T-helper 22 cell (primary cell): ENCODE measurements at regions not wholly inside any gene's neighbourhood (a gene's known extent, or its start where the extent isn't known, plus 50 kb on each side); places are given as distances from the start of the nearest gene placed in this dataset.

Experiments
- DNase-seq: peaks from one replicate; pipeline ENCODE4 v3.0.0-alpha.2; 2020; ENCODE audit warnings: low read depth

DNA sequence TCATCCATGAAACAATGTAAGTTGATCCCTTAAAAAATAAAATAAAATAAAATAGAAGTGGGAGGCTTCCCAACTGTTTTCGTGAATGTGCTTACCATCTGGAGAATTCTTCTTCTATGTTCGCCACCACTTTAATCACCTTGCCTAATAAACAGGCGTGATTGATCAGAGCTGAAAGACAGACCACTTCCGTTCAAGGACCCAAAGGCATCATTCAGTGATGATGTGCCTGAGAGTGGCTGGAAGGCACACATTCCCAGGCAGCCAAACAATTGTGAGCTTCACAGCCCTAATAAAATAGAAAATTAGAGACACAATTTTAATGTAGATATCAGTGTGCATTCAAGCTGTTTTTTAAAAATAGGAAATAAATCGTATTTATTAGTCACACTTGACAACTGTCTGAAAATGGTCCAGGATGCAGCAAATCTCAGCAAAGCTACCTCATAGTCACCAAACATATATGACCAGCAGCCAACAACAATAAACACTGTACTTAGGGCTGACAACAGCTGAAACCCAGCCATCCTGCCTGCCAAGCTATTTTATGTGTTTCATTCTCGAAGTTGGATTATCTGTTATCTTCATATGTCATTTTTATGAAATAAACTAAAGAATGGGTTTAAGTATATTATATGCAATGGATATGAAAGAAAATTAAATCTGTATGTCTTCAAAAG is 163.2 kb upstream of the FAM9B start:
- DNase-seq = no peak

DNA sequence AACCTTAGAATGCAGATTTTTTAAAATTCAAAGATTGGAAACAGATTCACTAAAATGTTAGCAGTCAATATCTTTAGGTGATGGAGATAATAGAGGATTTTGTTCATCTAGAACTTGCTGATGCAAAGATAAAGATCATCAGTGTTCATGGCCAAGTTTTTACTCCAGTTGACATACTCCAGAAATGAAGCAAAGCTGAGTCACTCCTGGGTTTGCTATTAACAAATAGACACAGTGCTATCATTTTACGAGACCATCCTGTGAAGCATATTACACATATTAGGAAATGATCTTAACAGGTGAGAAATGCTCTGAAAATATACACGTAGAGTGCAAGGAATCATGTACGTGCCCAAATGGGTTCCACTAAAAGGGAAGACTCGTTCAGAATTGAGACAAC is 170.6 kb upstream of the FAM9B start:
- DNase-seq = no peak

DNA sequence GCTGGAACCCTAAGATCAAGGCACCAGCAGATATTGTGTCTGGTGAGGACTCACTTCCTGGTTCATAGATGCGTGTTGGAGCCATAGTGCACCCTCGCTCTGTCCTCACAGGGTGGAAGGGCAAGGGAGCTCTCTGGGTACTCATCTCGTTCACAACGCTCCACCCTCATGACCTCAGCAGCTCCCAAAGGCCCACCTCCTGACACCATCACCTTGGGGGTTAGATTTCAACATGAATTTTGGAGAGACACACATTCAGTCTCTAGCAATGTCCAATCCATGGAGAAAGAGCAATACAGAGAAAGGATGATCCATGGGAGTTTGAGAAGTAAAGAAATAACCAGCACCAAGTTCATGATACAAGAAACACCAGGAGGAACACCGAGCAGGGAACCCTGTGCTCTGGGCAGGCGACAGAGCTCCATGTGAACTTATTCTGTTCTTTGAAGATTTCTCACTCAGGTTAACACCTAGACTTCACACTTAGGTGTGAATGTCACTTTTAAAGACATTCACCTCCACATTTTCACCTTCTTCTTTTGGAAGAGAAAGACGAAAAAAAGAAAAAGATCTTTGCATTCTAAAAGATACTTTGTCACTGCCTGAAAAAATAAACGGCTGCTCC is 171.8 kb upstream of the FAM9B start:
- DNase-seq = no peak

DNA sequence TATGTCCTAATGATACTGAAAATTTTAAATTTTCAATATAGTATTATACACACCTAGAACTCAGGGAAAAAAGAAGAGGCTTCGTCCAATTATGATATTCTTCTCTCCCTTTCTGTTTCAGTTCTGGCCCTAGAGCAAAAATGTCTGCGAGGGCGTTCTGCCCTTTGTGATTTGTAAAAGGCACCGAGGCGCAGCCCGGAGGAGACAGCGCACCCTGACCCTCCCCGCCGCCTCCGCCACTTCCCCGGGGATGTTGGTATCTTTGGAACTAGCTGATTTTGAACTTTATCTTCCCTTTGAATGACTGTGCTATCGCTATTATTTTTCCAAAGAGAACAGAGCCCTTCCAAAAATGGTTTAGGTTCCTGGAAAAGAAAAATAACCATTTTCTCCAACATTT is 173.2 kb upstream of the FAM9B start:
- no peak for DNase-seq

DNA sequence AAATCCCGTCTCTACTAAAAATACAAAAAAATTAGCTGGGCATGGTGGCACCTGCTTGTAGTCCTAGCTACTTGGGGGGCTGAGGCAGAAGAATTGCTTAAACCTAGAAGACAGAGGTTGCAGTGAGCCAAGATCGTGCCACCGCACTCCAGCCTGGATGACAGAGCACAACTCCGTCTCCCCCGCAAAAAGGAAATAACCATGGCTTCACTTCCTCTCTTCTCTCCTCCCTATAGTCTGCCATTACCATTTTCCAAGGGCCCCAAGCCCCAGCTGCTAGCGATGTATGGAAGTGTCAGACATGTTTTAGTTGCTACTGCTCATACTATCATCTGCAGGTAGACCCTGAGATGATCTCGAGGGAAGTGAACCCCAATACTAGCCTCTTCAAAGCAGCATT is 177.3 kb upstream of the FAM9B start:
- DNase-seq = no peak

DNA sequence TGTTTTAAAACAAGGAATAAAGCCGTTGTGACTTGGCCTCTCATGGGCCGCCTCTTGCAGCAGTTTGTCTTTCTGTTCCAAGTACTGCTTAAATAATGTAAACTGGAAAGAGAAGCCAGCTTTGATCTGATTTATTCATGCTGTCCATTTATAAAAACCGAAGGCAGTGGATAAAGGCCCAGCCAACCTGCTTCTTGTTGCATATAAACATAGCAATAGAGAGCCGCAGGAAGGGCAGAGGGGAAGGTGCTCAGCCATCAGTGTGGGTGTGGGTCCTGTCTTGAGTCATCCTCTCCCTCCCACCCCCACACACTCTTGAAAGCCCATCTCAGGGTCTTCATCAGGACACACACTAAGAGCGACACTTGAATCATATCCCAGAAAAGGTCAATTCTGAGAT is 187.9 kb upstream of the FAM9B start:
- no peak for DNase-seq

DNA sequence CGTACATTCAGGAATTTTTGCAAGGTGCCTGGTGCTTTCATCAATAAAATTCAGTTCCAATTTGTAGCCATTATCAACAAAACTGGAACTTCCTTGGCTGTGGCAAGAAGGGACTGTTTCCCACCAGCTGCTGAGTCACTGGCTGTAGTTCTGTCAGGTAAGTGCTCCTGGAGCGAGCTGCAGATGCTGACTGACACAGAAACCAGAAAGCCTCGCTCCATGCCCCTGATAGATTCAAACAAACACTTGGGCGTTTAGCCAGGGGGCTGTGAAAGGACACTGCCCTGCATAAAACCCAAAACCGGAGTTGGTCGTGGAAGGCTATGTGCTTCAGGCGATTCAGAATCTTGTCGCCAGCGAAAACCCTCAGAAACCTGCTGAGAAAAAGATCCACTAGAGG is 188.4 kb upstream of the FAM9B start:
- DNase-seq = no peak

DNA sequence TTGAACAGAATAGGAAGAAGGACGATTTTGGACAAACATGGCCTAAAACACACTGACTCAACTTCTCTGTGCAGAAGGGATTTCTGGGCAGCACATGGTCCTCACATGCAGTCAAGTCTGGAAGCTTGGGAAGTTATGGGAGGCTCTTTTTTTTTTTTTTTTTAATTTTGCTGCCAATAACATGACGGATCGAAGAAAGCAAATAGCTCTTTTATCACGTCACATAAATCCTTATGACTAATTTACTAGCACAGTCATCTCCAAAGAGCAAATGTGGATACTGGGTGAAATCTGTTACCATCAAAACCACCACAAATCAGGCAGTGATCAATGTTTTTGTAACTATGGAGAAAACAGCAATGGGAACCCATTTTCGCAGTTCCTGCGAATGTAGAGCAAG is 193.3 kb upstream of the FAM9B start:
- no peak for DNase-seq

DNA sequence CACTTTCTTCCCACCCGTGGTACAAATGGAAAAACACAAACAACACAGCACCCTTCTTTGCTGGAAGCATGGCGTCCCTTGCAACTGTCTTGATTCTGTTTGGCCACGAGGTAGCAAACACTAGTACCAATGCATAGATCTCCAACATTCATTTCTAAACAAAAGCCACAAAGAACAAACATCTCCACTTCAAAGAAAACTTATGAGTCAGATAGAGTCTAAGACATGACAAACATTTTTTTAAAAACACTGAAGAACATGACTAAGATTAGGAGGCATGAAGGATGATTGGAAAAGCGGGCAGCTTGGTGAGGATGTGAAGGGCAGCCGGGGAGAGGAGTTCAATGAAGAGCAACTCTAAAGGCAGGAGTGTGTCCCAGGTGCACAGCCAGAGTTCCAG is 197.6 kb upstream of the FAM9B start:
- DNase-seq = no peak

DNA sequence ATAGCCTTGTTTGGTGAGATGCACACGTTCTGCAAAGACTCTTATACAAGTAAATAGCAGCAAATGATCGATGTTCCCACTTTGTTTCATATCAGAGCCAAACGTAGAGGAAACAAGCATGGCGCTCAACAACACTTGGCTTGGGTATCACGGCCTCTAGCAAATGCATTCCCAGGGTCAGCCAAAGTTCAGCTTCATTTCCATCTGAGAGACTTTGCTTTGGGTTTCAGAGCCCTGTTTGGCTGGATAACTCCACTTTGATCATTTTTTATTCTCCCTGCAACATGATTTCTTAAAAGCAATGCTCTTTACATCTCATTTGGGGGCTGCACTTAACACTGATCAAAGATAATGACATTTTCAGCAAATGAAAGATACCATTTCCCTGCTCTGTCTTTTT is 199.2 kb upstream of the FAM9B start:
- DNase-seq = no peak

DNA sequence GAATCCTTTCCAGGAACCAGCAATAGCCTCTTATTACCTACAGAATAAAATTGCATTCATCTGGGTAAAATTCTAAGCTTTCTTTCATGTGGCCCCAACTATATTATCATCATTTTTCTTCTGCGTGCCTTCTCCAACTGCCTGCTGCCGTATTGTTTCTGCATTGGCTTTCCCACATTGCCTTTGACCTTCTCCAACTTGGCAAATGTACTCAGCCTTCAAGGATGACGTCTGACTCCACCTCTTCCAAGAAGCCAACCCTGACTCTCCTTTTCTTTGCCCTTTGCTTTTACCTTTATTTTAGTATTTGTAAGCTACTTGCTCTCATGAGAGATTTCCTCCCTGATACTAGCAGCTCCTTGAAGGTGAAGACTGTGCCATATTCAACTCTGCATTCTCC is 200.4 kb upstream of the FAM9B start:
- no peak for DNase-seq

DNA sequence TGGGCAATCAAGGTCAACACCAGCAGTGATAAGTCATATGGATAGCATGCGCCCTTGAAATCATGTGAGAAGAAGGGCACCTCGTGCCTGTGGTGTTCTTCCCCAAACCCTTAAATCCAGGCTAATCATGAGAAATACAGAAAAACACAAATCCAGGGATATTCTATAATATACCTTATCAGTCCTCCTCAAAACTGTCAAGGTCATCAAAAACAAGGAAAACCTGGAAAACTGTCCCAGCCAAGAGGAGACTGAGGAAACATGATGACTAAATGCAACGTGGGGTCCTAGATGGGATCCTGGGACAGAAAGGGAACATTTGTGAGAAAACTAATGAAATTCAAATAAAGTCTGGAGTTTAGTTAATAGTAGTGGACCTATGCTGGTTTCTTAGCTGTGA is 201.8 kb upstream of the FAM9B start:
- no peak for DNase-seq

DNA sequence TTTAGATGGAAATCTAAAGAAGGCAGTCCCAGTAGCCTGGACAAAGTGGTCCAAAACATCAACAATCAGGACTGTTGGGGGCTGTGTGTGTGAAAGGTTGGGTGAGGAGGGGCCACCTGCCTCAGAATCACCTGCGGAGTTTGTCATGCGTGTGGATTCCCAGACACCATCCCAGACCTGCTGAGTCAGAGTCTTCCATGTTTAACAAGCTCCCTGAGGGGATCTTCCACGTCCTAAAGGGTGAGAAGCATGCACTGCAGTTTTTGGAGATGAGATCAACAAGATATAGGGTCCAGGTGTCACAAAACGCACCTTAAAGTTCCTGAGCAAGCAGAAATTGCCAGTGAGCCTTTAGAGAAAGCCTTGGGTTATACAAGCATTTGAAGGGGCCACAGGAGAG is 207.0 kb upstream of the FAM9B start:
- DNase-seq = no peak

DNA sequence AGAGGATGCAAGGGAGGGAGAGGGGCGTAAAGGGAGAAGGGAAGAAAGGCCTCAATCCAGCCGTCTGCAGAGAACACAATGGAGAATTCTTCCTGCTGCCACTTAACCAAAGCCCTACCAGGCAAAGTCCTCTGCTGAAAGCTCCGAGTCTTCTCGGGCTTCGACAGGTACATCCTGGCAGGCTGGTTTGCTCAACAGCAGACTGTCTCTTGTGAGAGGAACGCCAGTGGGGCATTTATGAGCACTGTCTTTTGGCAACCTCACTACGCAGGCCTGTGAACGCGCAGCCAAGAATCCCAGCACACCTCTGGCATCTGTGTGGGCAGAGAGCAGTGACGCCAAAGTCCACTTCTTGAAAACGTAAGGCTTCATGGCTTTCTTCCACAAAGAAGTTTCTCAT is 207.5 kb upstream of the FAM9B start:
- DNase-seq = no peak

DNA sequence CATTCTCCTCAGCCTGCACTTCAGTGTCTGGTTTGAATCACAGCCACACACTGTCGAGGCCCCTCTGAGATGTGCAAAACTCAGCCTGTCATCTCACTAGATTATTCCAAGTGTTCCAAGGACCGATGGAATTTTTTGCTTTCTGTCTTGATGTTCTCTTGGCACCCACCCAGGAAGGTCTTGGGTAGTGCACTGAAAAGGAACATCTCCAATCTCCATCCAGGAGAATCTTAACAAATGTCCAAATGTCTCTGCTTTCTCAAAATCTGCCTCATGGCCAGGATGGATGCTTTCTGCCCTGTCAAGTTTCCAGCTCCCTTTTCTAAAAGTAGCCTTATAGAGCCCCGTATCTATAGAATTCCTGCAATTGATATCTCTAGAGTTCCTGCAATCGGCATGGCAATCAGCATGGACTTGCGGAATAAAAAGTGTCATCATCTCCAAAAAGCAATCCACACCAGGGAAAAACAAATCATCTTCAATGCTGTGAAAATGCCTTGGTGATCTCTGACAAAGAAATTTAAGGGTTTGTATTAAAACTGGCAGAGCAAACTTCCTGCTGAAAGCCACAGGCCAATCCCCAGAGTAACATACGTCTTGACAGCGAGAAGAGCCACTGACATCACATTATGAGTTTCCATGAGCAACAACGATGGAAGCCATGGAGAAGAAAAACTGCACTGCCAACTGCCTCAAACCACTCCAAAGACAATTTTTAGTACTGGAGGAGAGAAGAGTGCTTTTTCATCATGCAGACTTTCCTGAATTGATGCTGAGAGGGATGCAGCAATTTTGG is 215.3 kb upstream of the FAM9B start:
- DNase-seq = no peak

DNA sequence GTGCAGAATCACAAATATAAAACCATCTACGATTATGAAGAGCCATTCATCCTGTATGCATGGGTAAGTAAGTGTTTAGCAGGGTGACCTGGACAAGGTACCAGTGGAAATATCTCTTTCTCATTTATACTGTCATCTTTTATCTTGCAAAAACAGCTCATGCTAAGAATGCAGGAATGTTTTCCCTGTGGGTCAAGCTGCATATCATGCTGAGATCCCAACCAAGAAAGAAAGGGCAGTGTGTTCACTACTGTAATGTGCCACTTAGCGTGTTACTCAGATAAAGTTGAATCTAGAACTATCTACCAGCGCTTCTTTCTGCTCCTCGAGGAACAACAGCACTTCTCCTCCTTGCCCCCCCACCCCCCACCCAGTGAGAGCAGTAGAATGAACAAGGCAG is 212.7 kb upstream of the TBL1X start:
- DNase-seq = no peak

DNA sequence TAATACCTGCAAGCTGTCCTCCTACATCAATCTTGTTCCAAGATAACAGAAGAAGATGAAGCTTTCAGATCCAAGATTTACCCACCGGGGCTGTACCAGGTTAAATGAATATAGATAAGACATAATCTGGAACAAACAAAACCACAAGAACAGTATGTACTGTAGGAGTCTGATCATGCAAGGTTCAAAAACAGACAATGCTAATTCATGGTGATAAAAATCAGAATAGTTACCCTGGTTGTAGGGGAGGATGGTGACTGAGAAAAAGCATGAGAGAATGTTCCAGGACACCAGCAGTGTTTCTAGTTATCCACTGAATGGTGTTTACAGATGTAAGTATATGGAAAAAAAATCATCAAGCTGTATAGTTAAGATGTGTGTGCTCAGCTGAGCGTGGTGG is 211.6 kb upstream of the TBL1X start:
- no peak for DNase-seq

DNA sequence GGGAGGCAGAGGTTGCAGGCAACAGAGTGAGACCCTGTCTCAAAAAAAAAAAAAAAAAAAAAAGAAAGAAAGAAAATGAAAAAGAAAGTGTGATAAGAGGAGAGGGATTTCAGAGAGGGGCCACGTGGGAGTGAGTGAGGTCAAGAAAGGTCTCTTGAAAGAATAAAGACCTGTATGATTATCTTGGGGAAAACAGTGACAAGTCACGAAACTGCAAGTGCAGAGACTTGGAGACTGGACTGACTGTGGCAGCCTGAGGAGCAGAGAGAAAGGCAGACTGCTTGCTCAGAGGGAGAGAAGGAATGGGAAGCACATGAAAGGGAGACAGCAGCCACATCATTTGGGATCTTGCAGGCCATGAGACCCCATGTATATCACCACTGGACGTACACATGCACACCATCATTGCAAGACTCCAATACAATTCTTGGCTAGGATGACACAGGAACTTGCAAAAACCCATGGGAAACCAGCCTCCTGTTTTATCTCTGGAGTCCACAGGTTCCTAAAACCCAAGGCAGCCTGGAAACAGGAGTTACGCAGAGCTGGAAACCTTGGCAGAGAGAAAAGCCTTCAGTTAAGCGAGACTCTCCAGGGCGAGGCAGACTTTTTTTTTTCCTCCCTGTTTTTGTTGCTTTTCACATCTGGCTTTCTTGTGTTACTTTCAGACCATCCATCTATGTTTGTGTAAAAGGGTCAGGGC is 207.0 kb upstream of the TBL1X start:
- DNase-seq = no peak

DNA sequence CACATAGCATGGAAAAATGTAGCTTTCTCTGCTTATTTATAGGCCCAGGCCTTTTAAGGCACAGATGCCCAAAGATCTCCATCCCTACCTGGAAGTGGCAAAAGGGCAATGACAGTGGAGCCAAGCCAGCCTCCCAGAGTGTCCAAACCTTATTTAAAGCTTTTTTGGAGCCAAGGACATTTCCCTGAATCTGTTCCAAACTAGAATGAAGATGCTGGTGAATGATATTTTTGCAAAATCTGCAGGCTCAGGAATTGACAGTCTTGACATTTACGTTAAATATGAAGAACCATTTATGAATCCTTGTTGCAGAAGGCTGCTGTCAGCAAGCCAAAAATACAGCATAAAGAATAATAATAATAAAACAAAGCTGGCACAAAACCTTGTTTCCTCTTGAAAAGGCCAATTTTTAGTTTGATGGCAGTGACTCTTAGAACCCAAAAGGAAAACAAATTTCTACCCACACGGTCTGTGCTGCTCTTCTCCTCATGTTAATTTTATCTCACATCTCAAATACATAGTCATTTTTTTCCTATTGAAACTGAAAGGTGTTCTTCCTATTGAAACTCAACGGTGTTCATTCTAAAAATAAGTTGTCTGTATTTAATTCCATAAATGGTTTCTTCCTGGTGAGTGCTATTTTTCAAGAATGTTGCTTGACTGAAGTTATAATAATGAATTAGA is 206.3 kb upstream of the TBL1X start:
- DNase-seq = no peak

DNA sequence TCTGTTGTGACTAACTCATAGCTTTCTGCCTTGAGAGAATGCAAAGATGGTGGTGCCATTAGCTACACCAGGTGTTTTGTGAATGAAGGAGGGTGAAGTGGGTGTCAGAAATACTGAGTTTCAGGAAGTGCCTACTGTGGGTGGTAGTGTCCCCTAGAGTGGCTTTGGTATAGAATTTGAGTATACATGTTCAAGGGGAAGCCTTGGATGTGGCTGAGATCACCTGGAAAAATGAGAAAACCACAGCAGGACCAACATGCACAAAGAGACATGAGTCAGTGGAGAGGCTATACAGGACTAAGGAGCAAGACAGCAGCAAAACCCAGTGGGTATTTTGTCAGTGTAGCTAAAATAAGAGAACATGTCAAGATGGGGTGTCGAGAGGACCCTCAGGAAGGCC is 204.3 kb upstream of the TBL1X start:
- no peak for DNase-seq

DNA sequence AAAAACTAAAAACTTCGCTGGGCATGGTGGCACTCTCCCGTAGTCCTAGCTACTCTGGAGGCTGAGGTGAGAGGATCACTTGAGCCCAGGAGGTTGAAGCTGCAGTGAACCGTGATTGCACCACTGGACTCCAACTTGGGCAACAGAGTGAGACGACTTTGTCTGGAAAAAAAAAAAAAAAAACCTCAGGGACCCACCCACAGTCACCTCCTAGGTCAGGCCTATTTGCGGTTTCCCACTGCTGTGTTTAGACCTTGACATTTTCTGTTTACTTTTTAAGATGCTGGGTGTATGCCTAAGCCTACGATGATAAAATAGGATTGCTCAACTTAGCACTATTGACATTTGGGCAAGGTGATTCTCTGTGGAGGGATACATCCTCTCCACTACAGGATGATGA is 197.4 kb upstream of the TBL1X start:
- no peak for DNase-seq

DNA sequence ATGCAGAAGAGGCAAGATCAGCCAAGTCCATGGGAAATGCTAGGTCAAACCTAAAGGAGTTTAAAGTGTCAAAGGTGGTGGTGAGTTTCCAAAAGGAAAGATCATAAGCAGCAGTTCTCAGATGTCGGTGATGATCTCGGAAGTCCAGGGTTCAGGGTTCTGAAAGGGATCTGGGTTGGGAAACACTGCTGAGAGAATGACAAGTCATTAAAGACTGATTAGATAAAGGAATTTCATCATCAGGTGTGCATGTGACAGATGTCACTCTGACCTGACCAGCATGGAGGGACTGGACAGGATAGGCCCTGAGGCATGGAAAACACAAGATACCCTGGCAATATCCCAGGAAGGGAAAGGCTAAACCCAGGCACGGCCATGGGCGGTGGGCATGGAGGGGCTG is 195.7 kb upstream of the TBL1X start:
- no peak for DNase-seq
